ENCODE measurements at regions not wholly inside any gene's neighbourhood (a gene's known extent, or its start where the extent isn't known, plus 50 kb on each side); places are given as distances from the start of the nearest gene placed in this dataset.

DNA sequence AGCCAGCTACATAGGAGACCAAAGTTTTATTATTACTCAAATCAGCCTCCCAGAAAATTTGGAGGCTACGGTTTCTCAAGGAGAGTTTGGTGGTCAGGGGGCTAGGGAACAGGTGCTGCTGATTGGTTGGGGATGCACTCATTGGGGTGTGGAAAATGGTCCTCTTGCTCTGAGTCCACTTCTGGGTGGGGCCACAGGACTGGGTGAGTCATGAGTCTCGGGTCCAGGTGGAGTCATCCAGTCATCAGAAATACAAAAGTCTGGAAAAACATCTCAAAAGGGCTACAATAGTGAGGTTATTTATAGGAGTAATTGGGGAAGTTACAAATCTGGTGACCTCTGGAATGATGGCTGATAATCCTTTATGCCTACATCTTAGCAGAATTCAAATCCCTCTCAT, 54.3 kb upstream of the SLC22A16 start:
- no peak overlapping the region for H3K4me3 ChIP-seq (ENCODE audit: low read length in 3 of 3)
- no peak for FAIRE-seq
- peaks cover 0 to 4% (median 2%) of the 10 kb centered on the region in 3 donors for H3K4me1 ChIP-seq (ENCODE audit: control insufficient read depth in 2 of 3, insufficient read depth in 2 of 3, low read depth in 1 of 3, low read length in 3 of 3)
- no peak overlapping the region for H3K27ac ChIP-seq (ENCODE audit: low read depth in 2 of 2, low read length in 2 of 2)
- H3K9me3 ChIP-seq (ENCODE audit: control insufficient read depth in 2 of 3, insufficient read depth in 1 of 3, low read length in 3 of 3) = no peaks in the 10 kb centered on the region
- H3K27me3 ChIP-seq (ENCODE audit: control insufficient read depth, insufficient read depth, low read length) = no peaks in the 10 kb centered on the region
- intact Hi-C loops (cut with DNase I) = no loop called here
- TF ChIP-seq, protein P1, sequence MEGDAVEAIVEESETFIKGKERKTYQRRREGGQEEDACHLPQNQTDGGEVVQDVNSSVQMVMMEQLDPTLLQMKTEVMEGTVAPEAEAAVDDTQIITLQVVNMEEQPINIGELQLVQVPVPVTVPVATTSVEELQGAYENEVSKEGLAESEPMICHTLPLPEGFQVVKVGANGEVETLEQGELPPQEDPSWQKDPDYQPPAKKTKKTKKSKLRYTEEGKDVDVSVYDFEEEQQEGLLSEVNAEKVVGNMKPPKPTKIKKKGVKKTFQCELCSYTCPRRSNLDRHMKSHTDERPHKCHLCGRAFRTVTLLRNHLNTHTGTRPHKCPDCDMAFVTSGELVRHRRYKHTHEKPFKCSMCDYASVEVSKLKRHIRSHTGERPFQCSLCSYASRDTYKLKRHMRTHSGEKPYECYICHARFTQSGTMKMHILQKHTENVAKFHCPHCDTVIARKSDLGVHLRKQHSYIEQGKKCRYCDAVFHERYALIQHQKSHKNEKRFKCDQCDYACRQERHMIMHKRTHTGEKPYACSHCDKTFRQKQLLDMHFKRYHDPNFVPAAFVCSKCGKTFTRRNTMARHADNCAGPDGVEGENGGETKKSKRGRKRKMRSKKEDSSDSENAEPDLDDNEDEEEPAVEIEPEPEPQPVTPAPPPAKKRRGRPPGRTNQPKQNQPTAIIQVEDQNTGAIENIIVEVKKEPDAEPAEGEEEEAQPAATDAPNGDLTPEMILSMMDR (IDR thresholded peaks at IDR 0.05; ENCODE audit: borderline replicate concordance, extremely low read depth, insufficient read depth) = no peak
- no peak for DNase-seq
- H3K36me3 ChIP-seq (ENCODE audit: control insufficient read depth in 2 of 3, insufficient read depth in 3 of 3, low read length in 3 of 3) = no peaks in the 10 kb centered on the region
- no peak overlapping the region for H3K9ac ChIP-seq (ENCODE audit: low read length in 3 of 3)

DNA sequence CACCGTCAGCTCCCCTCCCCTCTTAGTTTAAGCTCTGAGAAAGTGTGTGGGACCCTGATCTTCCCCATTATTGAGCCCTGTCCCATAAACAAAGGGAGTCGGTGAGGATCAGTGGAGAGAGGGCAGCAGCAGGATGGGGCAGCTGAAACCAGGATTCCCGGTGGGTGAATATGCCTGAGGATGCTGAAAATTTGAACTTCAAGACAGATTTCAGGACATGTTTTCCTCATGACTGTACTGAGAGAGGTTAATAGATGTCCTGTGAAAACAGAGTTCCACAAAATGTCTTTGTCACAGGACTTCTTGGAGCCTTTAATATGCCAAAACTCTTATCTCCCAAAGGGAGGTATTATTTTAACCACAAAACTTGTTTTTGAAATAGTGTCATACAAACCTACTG, 53.5 kb upstream of the SLC22A16 start:
- Histone ChIP-seq H3K9me3 (ENCODE audit: control insufficient read depth in 2 of 3, insufficient read depth in 1 of 3, low read length in 3 of 3) (no peaks in the 10 kb centered on the region), H3K36me3 (ENCODE audit: control insufficient read depth in 2 of 3, insufficient read depth in 3 of 3, low read length in 3 of 3) (no peaks in the 10 kb centered on the region), H3K9ac (ENCODE audit: low read length in 3 of 3) (no peak overlapping the region), H3K27me3 (ENCODE audit: control insufficient read depth, insufficient read depth, low read length) (no peaks in the 10 kb centered on the region), H3K27ac (ENCODE audit: low read depth in 2 of 2, low read length in 2 of 2) (no peak overlapping the region), H3K4me3 (ENCODE audit: low read length in 3 of 3) (no peak overlapping the region), H3K4me1 (ENCODE audit: control insufficient read depth in 2 of 3, insufficient read depth in 2 of 3, low read depth in 1 of 3, low read length in 3 of 3) (peaks cover 0 to 4% (median 2%) of the 10 kb centered on the region in 3 donors)
- no peak for FAIRE-seq
- DNase-seq = no peak
- TF ChIP-seq, protein P1 (IDR thresholded peaks at IDR 0.05; ENCODE audit: borderline replicate concordance, extremely low read depth, insufficient read depth) = no peak
- intact Hi-C loops (cut with DNase I) = no loop called here

DNA sequence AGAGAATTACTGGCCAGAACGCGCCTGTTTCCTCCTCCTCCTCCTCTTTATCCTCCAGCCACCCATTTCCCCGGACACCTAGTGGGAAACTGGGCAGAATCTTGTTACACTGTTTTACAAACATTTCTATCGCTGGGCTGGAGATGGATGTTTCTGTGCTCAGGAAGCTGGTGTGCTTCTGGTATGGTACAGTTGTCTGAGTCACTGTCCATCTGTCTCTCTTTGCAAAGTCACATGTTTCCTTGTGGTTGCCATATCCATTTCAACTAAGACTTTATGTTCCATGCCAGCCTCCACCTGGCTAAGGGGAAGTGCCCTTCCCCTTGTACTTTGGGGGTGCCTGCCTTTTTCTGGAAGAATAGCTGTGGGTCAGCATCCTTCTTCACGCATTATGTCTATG, 52.9 kb upstream of the SLC22A16 start:
- no peak overlapping the region for H3K27ac ChIP-seq (ENCODE audit: low read depth in 2 of 2, low read length in 2 of 2)
- no peaks in the 10 kb centered on the region for H3K27me3 ChIP-seq (ENCODE audit: control insufficient read depth, insufficient read depth, low read length)
- TF ChIP-seq, protein P1 (IDR thresholded peaks at IDR 0.05; ENCODE audit: borderline replicate concordance, extremely low read depth, insufficient read depth) = no peak
- FAIRE-seq (no peak), DNase-seq (no peak)
- intact Hi-C loops (cut with DNase I) = no loop called here
- no peaks in the 10 kb centered on the region for H3K36me3 ChIP-seq (ENCODE audit: control insufficient read depth in 2 of 3, insufficient read depth in 3 of 3, low read length in 3 of 3)
- no peak overlapping the region for H3K9ac ChIP-seq (ENCODE audit: low read length in 3 of 3)
- peaks cover 0 to 4% (median 2%) of the 10 kb centered on the region in 3 donors for H3K4me1 ChIP-seq (ENCODE audit: control insufficient read depth in 2 of 3, insufficient read depth in 2 of 3, low read depth in 1 of 3, low read length in 3 of 3)
- H3K4me3 ChIP-seq (ENCODE audit: low read length in 3 of 3) = no peak overlapping the region
- H3K9me3 ChIP-seq (ENCODE audit: control insufficient read depth in 2 of 3, insufficient read depth in 1 of 3, low read length in 3 of 3) = no peaks in the 10 kb centered on the region

DNA sequence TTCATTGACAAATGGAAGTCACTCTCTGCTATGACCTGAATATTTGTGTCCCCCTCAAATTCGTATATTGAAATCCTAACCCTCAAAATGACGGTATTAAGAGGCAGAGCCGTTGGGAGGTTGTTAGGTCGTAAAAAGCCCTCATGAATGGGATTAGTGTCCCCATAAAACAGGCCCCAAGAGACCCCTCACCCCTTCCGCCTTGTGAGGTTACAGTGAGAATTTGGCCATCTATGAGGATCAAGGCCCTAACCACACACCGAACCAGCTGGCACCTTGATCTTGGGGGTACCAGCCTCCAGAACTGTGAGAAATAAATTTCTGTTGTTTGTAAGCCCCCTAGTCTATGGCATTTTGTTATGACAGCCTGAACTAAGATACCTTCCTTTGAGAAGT, 52.5 kb upstream of the SLC22A16 start:
- Histone ChIP-seq H3K4me1 (ENCODE audit: control insufficient read depth in 2 of 3, insufficient read depth in 2 of 3, low read depth in 1 of 3, low read length in 3 of 3) (peaks cover 0 to 4% (median 2%) of the 10 kb centered on the region in 3 donors), H3K4me3 (ENCODE audit: low read length in 3 of 3) (no peak overlapping the region), H3K27me3 (ENCODE audit: control insufficient read depth, insufficient read depth, low read length) (no peaks in the 10 kb centered on the region), H3K36me3 (ENCODE audit: control insufficient read depth in 2 of 3, insufficient read depth in 3 of 3, low read length in 3 of 3) (no peaks in the 10 kb centered on the region), H3K27ac (ENCODE audit: low read depth in 2 of 2, low read length in 2 of 2) (peak overlapping the region in 1 of 2 donors; percentile 8), H3K9ac (ENCODE audit: low read length in 3 of 3) (no peak overlapping the region), H3K9me3 (ENCODE audit: control insufficient read depth in 2 of 3, insufficient read depth in 1 of 3, low read length in 3 of 3) (no peaks in the 10 kb centered on the region)
- intact Hi-C loops (cut with DNase I) = no loop called here
- DNase-seq (no peak), FAIRE-seq (no peak)
- TF ChIP-seq, protein P1 (IDR thresholded peaks at IDR 0.05; ENCODE audit: borderline replicate concordance, extremely low read depth, insufficient read depth) = no peak

All from kidney (tissue), 13 donors.